ENCODE measurements at regions not wholly inside any gene's neighbourhood (a gene's known extent, or its start where the extent isn't known, plus 50 kb on each side); places are given as distances from the start of the nearest gene placed in this dataset.
A peak's percentile ranks its signal among the peaks of the same experiment; 100 is the strongest.

DNA sequence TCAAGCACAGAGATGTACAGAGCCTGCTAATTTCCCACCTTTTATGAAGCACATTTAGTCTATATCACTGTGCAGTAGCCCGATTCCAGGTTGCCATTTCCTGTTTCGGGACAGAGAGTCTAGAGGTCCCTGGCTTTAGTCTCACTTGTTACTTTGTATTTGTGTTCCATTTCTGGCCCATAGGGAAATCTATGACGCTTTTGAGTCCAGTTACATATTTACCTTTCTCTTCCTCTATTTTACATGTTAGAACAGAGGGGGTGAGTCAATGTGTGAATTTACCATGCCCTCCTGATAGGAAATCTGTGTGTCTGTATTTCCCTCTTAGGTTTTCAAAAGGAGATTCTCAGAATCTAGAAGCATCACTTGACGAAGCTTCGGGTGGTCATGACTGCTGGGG lies 227.1 kb upstream of the ZFHX3 start:
- TF ChIP-seq, protein P1, sequence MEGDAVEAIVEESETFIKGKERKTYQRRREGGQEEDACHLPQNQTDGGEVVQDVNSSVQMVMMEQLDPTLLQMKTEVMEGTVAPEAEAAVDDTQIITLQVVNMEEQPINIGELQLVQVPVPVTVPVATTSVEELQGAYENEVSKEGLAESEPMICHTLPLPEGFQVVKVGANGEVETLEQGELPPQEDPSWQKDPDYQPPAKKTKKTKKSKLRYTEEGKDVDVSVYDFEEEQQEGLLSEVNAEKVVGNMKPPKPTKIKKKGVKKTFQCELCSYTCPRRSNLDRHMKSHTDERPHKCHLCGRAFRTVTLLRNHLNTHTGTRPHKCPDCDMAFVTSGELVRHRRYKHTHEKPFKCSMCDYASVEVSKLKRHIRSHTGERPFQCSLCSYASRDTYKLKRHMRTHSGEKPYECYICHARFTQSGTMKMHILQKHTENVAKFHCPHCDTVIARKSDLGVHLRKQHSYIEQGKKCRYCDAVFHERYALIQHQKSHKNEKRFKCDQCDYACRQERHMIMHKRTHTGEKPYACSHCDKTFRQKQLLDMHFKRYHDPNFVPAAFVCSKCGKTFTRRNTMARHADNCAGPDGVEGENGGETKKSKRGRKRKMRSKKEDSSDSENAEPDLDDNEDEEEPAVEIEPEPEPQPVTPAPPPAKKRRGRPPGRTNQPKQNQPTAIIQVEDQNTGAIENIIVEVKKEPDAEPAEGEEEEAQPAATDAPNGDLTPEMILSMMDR (conservative IDR thresholded peaks at IDR 0.05): no peak
- Mint-ChIP-seq H3K36me3 (no peaks in the 10 kb centered on the region), H3K27me3 (peaks cover 5% of the 10 kb centered on the region), H3K27ac (no peak overlapping the region), H3K9me3 (no peaks in the 10 kb centered on the region), H3K4me1 (ENCODE audit: unreplicated experiment) (no peaks in the 10 kb centered on the region), H3K4me3 (no peak overlapping the region)
- DNase-seq (ENCODE audit: extremely low spot score, unreplicated experiment): no peak

DNA sequence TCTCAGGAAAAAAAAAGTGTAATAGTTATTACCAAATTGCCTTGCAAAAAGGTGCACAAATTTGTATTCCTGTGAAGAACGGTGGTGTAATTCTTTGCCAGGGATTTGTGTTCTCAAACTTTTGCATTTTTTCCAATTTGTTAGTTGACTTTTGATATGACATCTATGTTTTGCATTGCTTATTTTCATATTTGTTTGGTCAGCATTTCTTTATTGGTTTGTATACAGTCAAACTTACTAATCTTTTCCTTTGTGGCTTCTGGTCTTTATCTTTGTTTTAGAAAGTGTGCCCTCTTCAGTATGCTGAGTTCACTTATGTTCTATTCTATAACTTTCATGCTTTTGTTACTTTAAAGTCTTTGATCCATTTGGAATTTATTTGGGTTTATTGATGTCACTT lies 226.2 kb upstream of the ZFHX3 start:
- no peaks in the 10 kb centered on the region for H3K9me3 Mint-ChIP-seq
- no peaks in the 10 kb centered on the region for H3K36me3 Mint-ChIP-seq
- no peak for DNase-seq (ENCODE audit: extremely low spot score, unreplicated experiment)
- H3K4me1 Mint-ChIP-seq (ENCODE audit: unreplicated experiment): no peaks in the 10 kb centered on the region
- H3K27ac Mint-ChIP-seq: no peak overlapping the region
- H3K4me3 Mint-ChIP-seq: no peak overlapping the region
- TF ChIP-seq, protein P1 (conservative IDR thresholded peaks at IDR 0.05): no peak
- H3K27me3 Mint-ChIP-seq: peaks cover 3% of the 10 kb centered on the region

GRCh38 chr16:73268366-73268993 lies 220.6 kb upstream of the ZFHX3 start:
- Mint-ChIP-seq H3K36me3 (no peaks in the 10 kb centered on the region), H3K27ac (no peak overlapping the region), H3K4me3 (no peak overlapping the region), H3K27me3 (peaks cover 10% of the 10 kb centered on the region), H3K9me3 (peaks cover 5% of the 10 kb centered on the region), H3K4me1 (ENCODE audit: unreplicated experiment) (peaks cover 4% of the 10 kb centered on the region)
- DNase-seq (ENCODE audit: extremely low spot score, unreplicated experiment): no peak
- TF ChIP-seq, protein P1 (conservative IDR thresholded peaks at IDR 0.05): peak; percentile 58

DNA sequence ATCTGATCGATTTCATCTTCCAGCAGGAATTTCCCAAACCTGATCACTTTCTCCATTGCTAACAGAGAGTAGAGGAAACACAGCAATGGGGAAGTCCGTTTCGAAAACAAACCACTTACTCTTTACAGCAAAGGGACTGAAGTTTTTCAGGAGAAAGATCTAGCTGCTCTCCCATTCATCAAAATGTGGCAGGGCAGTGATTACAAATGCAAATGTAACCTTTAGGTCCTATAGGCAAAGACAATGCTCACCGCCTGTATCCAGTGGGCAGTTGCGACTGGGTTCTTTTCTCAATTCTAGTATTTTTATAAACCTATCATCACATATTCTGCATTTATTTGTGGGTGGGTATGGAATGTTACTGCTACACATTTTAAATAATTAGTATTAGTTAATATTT lies 218.0 kb upstream of the ZFHX3 start:
- Mint-ChIP-seq H3K27ac (no peak overlapping the region), H3K36me3 (no peaks in the 10 kb centered on the region), H3K4me3 (no peak overlapping the region), H3K9me3 (peaks cover 5% of the 10 kb centered on the region), H3K27me3 (peaks cover 10% of the 10 kb centered on the region), H3K4me1 (ENCODE audit: unreplicated experiment) (peaks cover 4% of the 10 kb centered on the region)
- no peak for DNase-seq (ENCODE audit: extremely low spot score, unreplicated experiment)
- TF ChIP-seq, protein P1 (conservative IDR thresholded peaks at IDR 0.05): no peak

DNA sequence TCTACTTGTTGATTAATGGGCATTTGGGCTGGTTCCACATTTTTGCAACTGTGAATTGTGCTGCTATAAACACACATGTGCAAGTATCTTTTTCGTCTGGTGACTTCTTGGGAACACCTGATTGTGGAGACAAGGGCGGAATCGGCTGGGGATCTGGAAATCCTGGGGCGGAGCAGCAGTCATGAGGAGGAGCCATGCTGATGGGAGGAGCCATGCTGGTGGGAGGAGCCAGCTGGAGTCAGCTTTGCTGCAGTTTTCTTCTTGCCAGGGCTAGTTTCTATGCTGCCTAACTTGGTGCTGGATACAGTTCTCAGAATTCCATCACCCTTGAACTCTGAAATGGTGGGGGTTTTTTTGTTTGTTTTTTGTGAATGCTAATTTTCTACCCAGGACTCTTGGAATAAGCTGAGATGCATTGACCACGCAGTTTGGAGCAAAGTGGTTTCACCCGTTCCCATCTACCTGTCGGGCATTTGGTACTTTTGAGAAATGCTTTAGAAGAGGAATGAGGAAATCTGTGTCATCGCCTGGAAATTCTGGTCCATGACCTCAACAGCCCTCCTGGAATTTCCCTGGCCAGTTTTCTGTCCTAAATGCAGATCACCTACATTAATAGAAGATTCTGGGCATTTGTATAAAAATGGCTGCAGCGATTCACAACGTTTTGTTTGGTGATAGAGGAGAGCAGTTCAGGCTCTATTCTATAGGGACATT lies 217.4 kb upstream of the ZFHX3 start:
- TF ChIP-seq, protein P1 (conservative IDR thresholded peaks at IDR 0.05): no peak
- H3K27me3 Mint-ChIP-seq: peaks cover 10% of the 10 kb centered on the region
- H3K9me3 Mint-ChIP-seq: peaks cover 5% of the 10 kb centered on the region
- no peak overlapping the region for H3K27ac Mint-ChIP-seq
- H3K36me3 Mint-ChIP-seq: no peaks in the 10 kb centered on the region
- DNase-seq (ENCODE audit: extremely low spot score, unreplicated experiment): no peak
- no peak overlapping the region for H3K4me3 Mint-ChIP-seq
- peaks cover 4% of the 10 kb centered on the region for H3K4me1 Mint-ChIP-seq (ENCODE audit: unreplicated experiment)
